ENCODE measurements at regions not wholly inside any gene's neighbourhood (a gene's known extent, or its start where the extent isn't known, plus 50 kb on each side); places are given as distances from the start of the nearest gene placed in this dataset.
A peak's percentile ranks its signal among the peaks of the same experiment; 100 is the strongest.

DNA sequence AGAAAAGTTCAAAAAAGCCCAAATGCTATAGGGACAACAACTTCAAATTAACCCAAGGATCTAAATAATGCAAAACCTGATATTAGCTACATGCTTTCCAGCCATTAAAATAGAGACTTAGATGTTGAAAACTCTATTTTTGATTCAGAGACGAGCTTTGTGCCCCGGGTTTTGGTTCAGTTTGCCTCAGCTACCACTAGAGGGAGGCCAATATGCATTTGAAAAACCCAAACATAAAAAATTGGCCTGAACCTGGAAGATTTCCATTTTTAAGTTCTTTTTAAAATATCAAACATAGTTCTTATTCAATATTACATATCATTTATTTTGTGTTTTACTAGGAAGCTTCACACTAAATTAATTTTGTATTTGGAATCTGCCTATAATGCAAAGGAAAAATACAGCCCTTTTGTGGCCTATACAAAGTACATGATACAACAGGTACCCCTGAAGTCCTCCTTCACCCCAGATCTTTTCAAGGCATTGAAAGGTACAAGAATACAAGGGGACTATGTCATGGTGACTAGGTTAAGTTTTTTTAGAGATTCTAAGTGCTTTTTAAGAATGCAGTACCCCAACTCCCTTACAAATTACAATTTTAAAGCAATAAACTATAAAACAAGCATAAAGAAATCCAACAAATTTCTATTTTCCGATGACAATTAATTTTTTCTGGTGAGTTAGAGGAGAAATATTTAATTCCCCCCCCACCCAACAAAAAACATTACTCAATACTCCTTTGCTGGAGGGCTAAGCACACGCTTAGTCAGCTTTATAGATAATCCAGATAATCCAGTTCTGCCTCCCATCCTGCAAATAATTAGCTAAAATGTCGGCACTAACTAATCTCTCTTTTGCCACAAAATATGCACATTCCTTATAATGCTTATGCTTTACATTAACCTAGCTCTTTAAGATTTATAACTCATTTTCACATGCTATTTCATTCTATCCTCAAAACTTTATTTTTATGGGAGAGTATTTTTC lies 97.7 kb upstream of the PTPN13 start:
- TF ChIP-seq CTCF (conservative IDR thresholded peaks at IDR 0.05 in 1 of 2, IDR thresholded peaks at IDR 0.05 in 1 of 2; ENCODE audit: low read depth in 1 of 2, low read length in 2 of 2) (peak; percentile 88 to 91), EZH2 (IDR thresholded peaks at IDR 0.05; ENCODE audit: low read length, missing control alignments) (no peak)
